ENCODE measurements at regions not wholly inside any gene's neighbourhood (a gene's known extent, or its start where the extent isn't known, plus 50 kb on each side); places are given as distances from the start of the nearest gene placed in this dataset.

DNA sequence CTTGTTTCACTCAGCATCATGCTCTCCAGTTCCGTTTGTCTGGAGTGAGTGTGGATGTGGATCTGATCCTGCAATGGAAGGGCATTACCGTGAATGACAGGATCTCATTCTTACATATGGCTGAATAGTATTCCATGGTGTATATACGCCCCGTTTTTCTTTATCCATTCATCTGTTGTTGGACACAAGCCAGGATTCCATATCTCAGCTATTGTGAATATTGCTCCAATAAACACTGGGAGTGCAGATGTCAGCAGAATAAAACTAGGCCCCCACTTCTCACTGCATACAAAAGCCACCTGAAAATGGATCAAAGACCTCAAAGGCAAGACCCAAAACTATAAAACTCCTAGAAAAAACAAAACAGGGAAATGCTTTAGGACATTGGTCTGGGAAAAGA lies 120.3 kb upstream of the TMPRSS2 start:
- TF ChIP-seq, protein P1, sequence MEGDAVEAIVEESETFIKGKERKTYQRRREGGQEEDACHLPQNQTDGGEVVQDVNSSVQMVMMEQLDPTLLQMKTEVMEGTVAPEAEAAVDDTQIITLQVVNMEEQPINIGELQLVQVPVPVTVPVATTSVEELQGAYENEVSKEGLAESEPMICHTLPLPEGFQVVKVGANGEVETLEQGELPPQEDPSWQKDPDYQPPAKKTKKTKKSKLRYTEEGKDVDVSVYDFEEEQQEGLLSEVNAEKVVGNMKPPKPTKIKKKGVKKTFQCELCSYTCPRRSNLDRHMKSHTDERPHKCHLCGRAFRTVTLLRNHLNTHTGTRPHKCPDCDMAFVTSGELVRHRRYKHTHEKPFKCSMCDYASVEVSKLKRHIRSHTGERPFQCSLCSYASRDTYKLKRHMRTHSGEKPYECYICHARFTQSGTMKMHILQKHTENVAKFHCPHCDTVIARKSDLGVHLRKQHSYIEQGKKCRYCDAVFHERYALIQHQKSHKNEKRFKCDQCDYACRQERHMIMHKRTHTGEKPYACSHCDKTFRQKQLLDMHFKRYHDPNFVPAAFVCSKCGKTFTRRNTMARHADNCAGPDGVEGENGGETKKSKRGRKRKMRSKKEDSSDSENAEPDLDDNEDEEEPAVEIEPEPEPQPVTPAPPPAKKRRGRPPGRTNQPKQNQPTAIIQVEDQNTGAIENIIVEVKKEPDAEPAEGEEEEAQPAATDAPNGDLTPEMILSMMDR (conservative IDR thresholded peaks at IDR 0.05), result no peak
- H3K27ac ChIP-seq, result no peak overlapping the region

DNA sequence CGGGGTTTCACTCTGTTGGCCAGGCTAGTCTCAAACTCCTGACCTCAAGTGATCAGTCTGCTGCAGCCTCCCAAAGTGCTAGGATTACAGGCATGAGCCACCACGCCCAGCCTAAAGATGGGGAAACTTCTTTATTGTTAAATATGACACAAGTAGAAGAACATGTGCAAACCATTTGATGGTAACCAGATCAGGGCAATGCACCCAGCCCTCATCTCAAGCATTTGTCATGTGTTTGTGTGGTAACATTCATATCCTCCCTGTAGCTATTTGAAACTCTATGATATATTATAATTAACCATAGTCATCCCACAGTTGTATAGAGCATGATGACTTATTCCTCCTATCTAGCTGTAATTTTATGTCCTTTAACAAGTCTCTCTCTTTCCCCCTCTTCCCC lies 119.5 kb upstream of the TMPRSS2 start:
- H3K27ac ChIP-seq, result no peak overlapping the region
- TF ChIP-seq, protein P1 (conservative IDR thresholded peaks at IDR 0.05), result no peak

DNA sequence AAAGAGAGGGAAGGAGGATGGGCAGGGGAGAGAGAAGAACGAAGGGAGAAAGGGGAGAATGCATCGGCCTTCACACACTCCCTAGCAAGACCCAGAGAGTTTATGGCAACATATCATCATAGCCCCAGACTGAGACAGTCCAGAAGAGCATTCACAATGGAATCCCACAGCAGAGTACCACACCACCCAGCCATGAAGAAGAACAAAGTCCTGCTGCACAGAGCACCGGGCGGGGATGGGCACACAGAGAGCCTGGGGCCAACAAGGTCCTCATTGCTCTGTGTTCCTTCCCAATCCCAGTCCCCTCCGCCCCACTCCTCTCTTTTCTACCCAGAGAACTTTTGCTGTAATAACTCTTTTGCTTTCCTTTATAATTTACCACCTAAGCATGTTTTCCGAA lies 118.1 kb upstream of the TMPRSS2 start:
- no peak overlapping the region for H3K27ac ChIP-seq
- TF ChIP-seq, protein P1 (conservative IDR thresholded peaks at IDR 0.05), result no peak

DNA sequence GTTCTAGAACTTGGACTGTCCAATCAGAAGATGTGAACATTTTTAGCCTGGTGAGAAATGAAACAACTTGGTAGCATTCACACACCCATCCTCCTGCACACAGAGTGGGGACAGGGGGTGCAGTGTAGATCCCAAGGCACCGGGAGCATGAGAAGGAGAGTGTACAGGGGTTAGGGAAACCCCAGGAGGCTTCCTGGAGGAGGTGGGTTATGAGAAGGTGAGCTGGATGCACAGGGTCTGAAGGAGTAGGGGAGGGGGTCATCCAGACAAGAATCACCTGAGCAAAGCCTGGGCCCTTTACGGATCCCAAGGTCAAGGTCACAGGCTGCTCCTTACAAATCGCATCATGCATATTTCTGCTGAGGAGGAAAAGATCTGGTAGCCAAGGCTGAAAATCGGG lies 117.5 kb upstream of the TMPRSS2 start:
- TF ChIP-seq, protein P1 (conservative IDR thresholded peaks at IDR 0.05), result no peak
- H3K27ac ChIP-seq, result no peak overlapping the region

DNA sequence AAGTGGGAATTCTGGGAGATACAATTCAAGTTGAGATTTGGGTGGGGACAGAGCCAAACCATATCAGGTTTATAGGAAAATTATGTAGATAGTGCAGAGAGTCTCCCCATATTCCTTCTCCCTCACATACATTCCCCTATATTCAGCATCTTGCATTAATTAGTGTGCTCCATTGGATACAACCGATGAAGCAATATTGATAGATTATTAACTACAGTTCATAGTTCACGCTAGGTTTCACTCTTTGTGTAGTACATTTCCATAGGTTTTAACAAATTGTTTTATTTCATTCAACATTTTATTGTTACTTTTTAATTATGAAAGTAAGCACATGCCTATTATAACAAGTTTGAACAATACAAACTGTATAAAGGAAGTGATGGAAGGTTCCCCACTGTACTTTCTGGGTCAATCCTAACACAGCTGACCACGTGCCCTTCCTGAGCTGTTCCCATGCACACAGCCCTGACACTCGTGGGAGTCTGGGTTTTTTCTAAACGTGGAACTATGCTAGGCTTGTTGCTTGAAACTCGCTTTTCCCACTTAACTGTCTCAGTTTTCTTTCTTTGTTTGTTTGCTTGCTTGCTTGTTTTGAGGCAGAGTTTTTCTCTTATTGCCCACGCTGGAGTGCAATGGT lies 116.8 kb upstream of the TMPRSS2 start:
- TF ChIP-seq, protein P1 (conservative IDR thresholded peaks at IDR 0.05), result no peak

DNA sequence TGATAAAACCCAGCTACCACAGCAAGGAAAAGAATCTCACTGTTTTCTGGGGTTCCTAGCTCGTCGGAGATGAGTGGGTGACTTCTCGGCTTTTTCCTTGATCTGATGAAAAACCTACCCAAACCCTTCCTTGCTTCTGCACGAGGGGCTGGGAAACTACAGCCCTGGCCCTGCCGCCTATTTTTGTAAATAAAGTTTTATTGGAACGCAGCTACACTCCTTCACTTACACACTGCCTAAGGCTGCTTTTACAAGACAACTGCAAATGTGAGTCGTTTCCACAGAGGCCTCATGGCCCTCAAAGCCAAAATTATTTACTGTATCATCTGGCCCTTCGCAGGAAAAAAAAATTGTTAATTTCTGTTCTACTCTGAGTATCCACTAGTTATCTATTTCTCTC lies 116.0 kb upstream of the TMPRSS2 start:
- no peak overlapping the region for H3K27ac ChIP-seq
- TF ChIP-seq, protein P1 (conservative IDR thresholded peaks at IDR 0.05), result no peak

More for the DNA sequence above, 116.8 kb upstream of the TMPRSS2 start:
- no peak overlapping the region for H3K27ac ChIP-seq

DNA sequence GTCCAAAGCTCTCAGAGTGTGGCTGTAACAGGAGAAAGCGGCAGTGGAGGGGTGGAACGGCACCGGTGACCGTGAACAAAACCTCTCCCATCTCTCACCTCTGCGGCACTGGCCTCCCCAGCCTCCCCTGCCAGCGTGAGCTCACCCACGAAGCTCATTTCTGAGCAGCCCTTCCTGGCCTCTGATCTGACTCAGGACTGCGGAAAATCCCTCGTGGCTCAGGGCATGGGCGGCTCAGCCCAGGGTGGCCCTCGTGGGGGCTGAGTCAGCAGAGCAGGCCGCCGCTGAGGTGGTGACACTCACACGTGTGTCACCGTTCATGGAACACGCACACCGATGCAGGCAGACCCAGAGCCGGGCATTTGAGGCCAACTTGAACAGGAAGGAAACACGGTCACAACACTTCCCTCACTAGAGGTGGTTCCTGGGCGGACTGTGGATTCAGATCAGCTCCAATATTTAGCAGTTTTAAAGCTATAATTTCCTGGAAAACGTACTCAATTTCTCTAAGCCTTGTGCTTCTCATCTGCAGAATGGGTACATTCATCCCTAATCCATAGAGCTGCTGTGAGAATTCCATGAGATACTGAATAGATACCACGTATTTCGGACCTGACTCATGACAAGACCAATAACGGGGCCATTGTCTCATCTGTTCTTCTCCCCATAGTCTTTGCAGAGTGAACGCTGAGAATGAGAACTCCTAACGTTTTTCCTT lies 115.0 kb upstream of the TMPRSS2 start:
- no peak overlapping the region for H3K27ac ChIP-seq
- TF ChIP-seq, protein P1 (conservative IDR thresholded peaks at IDR 0.05), result no peak

All from VCaP (cell line).